NCI-H1092 treated with DMSO at 0.1 percent for 48 hours (cell line): ENCODE measurements at regions not wholly inside any gene's neighbourhood (a gene's known extent, or its start where the extent isn't known, plus 50 kb on each side); places are given as distances from the start of the nearest gene placed in this dataset.

Source experiments
- DNase-seq: peaks from one replicate; lab custom pipeline; 2025; lab: John Stamatoyannopoulos, UW

GRCh38 chr3:148297013-148297412, 400.7 kb upstream of the AGTR1 start:
- no peak for DNase-seq

GRCh38 chr3:148307443-148307843, 390.3 kb upstream of the AGTR1 start:
- DNase-seq: no peak

- DNase-seq: no peak
These were observed 388.2 kb upstream of the AGTR1 start for GRCh38 chr3:148309390-148310035.

GRCh38 chr3:148315756-148316155, 381.9 kb upstream of the AGTR1 start:
- no peak for DNase-seq

GRCh38 chr3:148318240-148318639, 379.5 kb upstream of the AGTR1 start:
- DNase-seq: no peak

GRCh38 chr3:148319161-148319915, 378.4 kb upstream of the AGTR1 start:
- no peak for DNase-seq

GRCh38 chr3:148319960-148320359, 377.7 kb upstream of the AGTR1 start:
- DNase-seq: no peak

- DNase-seq: no peak
These were observed 368.0 kb upstream of the AGTR1 start for GRCh38 chr3:148329481-148330235.

GRCh38 chr3:148330542-148330941, 367.2 kb upstream of the AGTR1 start:
- peak; percentile 11 for DNase-seq

- DNase-seq: no peak
These were observed 366.4 kb upstream of the AGTR1 start for GRCh38 chr3:148331081-148331846.

- DNase-seq: no peak
These were observed 365.2 kb upstream of the AGTR1 start for GRCh38 chr3:148332509-148332908.

- DNase-seq: no peak
These were observed 364.6 kb upstream of the AGTR1 start for GRCh38 chr3:148333091-148333490.

- no peak for DNase-seq
These were observed 362.1 kb upstream of the AGTR1 start for GRCh38 chr3:148335612-148336011.

GRCh38 chr3:148343416-148343815, 354.3 kb upstream of the AGTR1 start:
- DNase-seq: no peak

GRCh38 chr3:148344521-148344920, 353.2 kb upstream of the AGTR1 start:
- no peak for DNase-seq

- no peak for DNase-seq
These were observed 337.7 kb upstream of the AGTR1 start for GRCh38 chr3:148360051-148360450.

GRCh38 chr3:148366743-148367410, 330.8 kb upstream of the AGTR1 start:
- DNase-seq: peak; percentile 1

- DNase-seq: no peak
These were observed 329.9 kb upstream of the AGTR1 start for GRCh38 chr3:148367756-148368155.

- no peak for DNase-seq
These were observed 328.3 kb upstream of the AGTR1 start for GRCh38 chr3:148369381-148369780.

- no peak for DNase-seq
These were observed 325.4 kb upstream of the AGTR1 start for GRCh38 chr3:148372206-148372875.

GRCh38 chr3:148373961-148374360, 323.7 kb upstream of the AGTR1 start:
- no peak for DNase-seq
